MM.1S (cell line): ENCODE measurements at regions not wholly inside any gene's neighbourhood (a gene's known extent, or its start where the extent isn't known, plus 50 kb on each side); places are given as distances from the start of the nearest gene placed in this dataset.

Experiments
- DNase-seq: peaks from one replicate; pipeline ENCODE4 v3.0.0-alpha.2; 2015
- H2AFZ ChIP-seq: fragments of 300-600 bp; sonication (generic); 2 replicates; pipeline ENCODE4 v1.6.0; 2016; ENCODE audit warnings: antibody characterized with exemption, low read length
- H3F3A ChIP-seq: fragments of 300-600 bp; sonication (generic); 2 replicates; pipeline ENCODE4 v1.6.1; 2016; ENCODE audit warnings: mild to moderate bottlenecking, antibody characterized with exemption, low read length, moderate library complexity, mixed read lengths; ENCODE audit not compliant: insufficient read depth
- H3K27ac ChIP-seq: fragments of 300-600 bp; sonication (generic); 2 replicates; pipeline ENCODE4 v1.5.1; 2016; ENCODE audit warnings: mild to moderate bottlenecking, low read length
- H3K27me3 ChIP-seq: fragments of 300-600 bp; sonication (generic); replicated peaks from 2 replicates; pipeline ENCODE4 v1.6.0; 2016; ENCODE audit warnings: low read length; ENCODE audit not compliant: insufficient read depth
- H3K36me3 ChIP-seq: fragments of 300-600 bp; sonication (generic); replicated peaks from 2 replicates; pipeline ENCODE4 v1.6.1; 2016; ENCODE audit warnings: mild to moderate bottlenecking, low read length, mixed read lengths; ENCODE audit not compliant: insufficient read depth
- H3K4me1 ChIP-seq: fragments of 300-600 bp; sonication (generic); 2 replicates; pipeline ENCODE4 v1.6.1; 2016; ENCODE audit warnings: low read length, mixed read lengths
- H3K4me2 ChIP-seq: fragments of 300-600 bp; sonication (generic); 2 replicates; pipeline ENCODE4 v1.6.0; 2016; ENCODE audit warnings: low read depth, low read length
- H3K4me3 ChIP-seq: fragments of 300-600 bp; sonication (generic); 2 replicates; pipeline ENCODE4 v1.5.1; 2016; ENCODE audit warnings: low read length, mixed read lengths
- H3K79me2 ChIP-seq: fragments of 300-600 bp; sonication (generic); 2 replicates; pipeline ENCODE4 v1.6.1; 2016; ENCODE audit warnings: mixed run types, low read length, mixed read lengths
- H3K9ac ChIP-seq: fragments of 300-600 bp; sonication (generic); 2 replicates; pipeline ENCODE4 v1.6.1; 2016; ENCODE audit warnings: low read length, mixed read lengths
- H3K9me2 ChIP-seq: fragments of 300-600 bp; sonication (generic); replicated peaks from 2 replicates; pipeline ENCODE4 v1.6.1; 2016; ENCODE audit warnings: mild to moderate bottlenecking, low read length, mixed read lengths; ENCODE audit not compliant: insufficient read depth
- H3K9me3 ChIP-seq: fragments of 300-600 bp; sonication (generic); replicated peaks from 2 replicates; pipeline ENCODE4 v1.6.1; 2016; ENCODE audit warnings: mild to moderate bottlenecking, low read length, mixed read lengths; ENCODE audit not compliant: insufficient read depth
- H4K20me1 ChIP-seq: fragments of 300-600 bp; sonication (generic); 2 replicates; pipeline ENCODE4 v1.6.1; 2016; ENCODE audit warnings: mild to moderate bottlenecking, low read length, moderate library complexity, mixed read lengths; ENCODE audit not compliant: insufficient read depth
- CTCF ChIP-seq: fragments of 300-600 bp; sonication (generic); IDR thresholded peaks from 2 replicates; pipeline ENCODE4 v1.5.1; 2016; ENCODE audit warnings: antibody characterized with exemption, low read length, mixed read lengths
- EZH2 ChIP-seq: fragments of 300-600 bp; sonication (generic); optimal IDR thresholded peaks from 2 replicates; pipeline ENCODE3; 2017; ENCODE audit warnings: low read depth, mild to moderate bottlenecking, antibody characterized with exemption, low read length, mixed read lengths
- EZH2phosphoT487 ChIP-seq: fragments of 300-600 bp; sonication (generic); IDR thresholded peaks from 2 replicates; pipeline ENCODE4 v1.6.1; 2018; ENCODE audit warnings: antibody characterized with exemption, low read length

- TF ChIP-seq EZH2 = no peak
- no peak for TF ChIP-seq EZH2phosphoT487
- no peak for TF ChIP-seq CTCF
- Histone ChIP-seq H3K4me2 (no peak overlapping the region), H3K9me3 (no peaks in the 10 kb centered on the region), H3K4me1 (no peaks in the 10 kb centered on the region), H3K79me2 (no peaks in the 10 kb centered on the region), H3K9me2 (no peaks in the 10 kb centered on the region), H3K27ac (no peak overlapping the region), H3F3A (no peaks in the 10 kb centered on the region), H3K9ac (no peak overlapping the region), H3K27me3 (peaks cover 95% of the 10 kb centered on the region), H3K4me3 (no peak overlapping the region), H3K36me3 (no peaks in the 10 kb centered on the region), H2AFZ (no peak overlapping the region), H4K20me1 (no peaks in the 10 kb centered on the region)
- no peak for DNase-seq
Measured at GRCh38 chr1:29501227-29501976, 265.1 kb downstream of the PTPRU start.

- Histone ChIP-seq H2AFZ (no peak overlapping the region), H4K20me1 (no peaks in the 10 kb centered on the region), H3K36me3 (no peaks in the 10 kb centered on the region), H3K4me2 (no peak overlapping the region), H3F3A (no peaks in the 10 kb centered on the region), H3K79me2 (no peaks in the 10 kb centered on the region), H3K9me2 (no peaks in the 10 kb centered on the region), H3K9me3 (no peaks in the 10 kb centered on the region), H3K9ac (no peak overlapping the region), H3K4me3 (no peak overlapping the region), H3K4me1 (no peaks in the 10 kb centered on the region), H3K27ac (no peak overlapping the region), H3K27me3 (peaks cover 94% of the 10 kb centered on the region)
- TF ChIP-seq EZH2 (no peak), CTCF (no peak), EZH2phosphoT487 (no peak)
- no peak for DNase-seq
Measured at GRCh38 chr1:29500651-29501050, 264.3 kb downstream of the PTPRU start.

GRCh38 chr1:29500041-29500440 lies 263.7 kb downstream of the PTPRU start:
- no peak overlapping the region for H3K27ac ChIP-seq
- no peak overlapping the region for H3K4me3 ChIP-seq
- H3K27me3 ChIP-seq = peaks cover 93% of the 10 kb centered on the region
- no peaks in the 10 kb centered on the region for H3F3A ChIP-seq
- no peak for DNase-seq
- no peaks in the 10 kb centered on the region for H3K9me3 ChIP-seq
- TF ChIP-seq CTCF (no peak), EZH2 (no peak), EZH2phosphoT487 (no peak)
- H3K36me3 ChIP-seq = no peaks in the 10 kb centered on the region
- H3K9me2 ChIP-seq = no peaks in the 10 kb centered on the region
- no peak overlapping the region for H2AFZ ChIP-seq
- H3K9ac ChIP-seq = no peak overlapping the region
- no peak overlapping the region for H3K4me2 ChIP-seq
- no peaks in the 10 kb centered on the region for H4K20me1 ChIP-seq
- H3K79me2 ChIP-seq = no peaks in the 10 kb centered on the region
- H3K4me1 ChIP-seq = no peaks in the 10 kb centered on the region
